Activated CD4-positive, alpha-beta memory T cell treated with anti-CD3 and anti-CD28 coated beads for 36 hours (primary cell): ENCODE measurements at regions not wholly inside any gene's neighbourhood (a gene's known extent, or its start where the extent isn't known, plus 50 kb on each side); places are given as distances from the start of the nearest gene placed in this dataset.
"Not testable (repeated sequence)": the region's sequence is repeated elsewhere in the genome, so short reads cannot be mapped to it uniquely, and the experiment has no call there.

Experiments used
- CTCF ChIA-PET: fragments of 350-600 bp; sonication (Branson Sonifier 250); formaldehyde crosslinking; loops from one replicate; lab custom pipeline; 2021; ENCODE audit warnings: antibody characterized with exemption, inconsistent platforms; lab: Charles Lee
- POLR2A ChIA-PET: fragments of 350-600 bp; sonication (Branson Sonifier 250); formaldehyde crosslinking; loops from one replicate; lab custom pipeline; 2021; ENCODE audit warnings: antibody characterized with exemption; lab: Charles Lee
- DNase-seq: peaks from one replicate; pipeline ENCODE4 v3.0.0-alpha.2; 2020
- H3K27ac Mint-ChIP-seq: one replicate; pipeline ENCODE4 v1.8.0; 2021; ENCODE audit warnings: mixed read lengths
- H3K27me3 Mint-ChIP-seq: one replicate; pipeline ENCODE4 v1.8.0; 2021; ENCODE audit warnings: mixed read lengths
- H3K36me3 Mint-ChIP-seq: one replicate; pipeline ENCODE4 v1.8.0; 2021; ENCODE audit warnings: mixed read lengths
- H3K4me1 Mint-ChIP-seq: one replicate; pipeline ENCODE4 v1.8.0; 2021; ENCODE audit warnings: low read depth, mixed read lengths
- H3K4me3 Mint-ChIP-seq: one replicate; pipeline ENCODE4 v1.8.0; 2021; ENCODE audit warnings: mild to moderate bottlenecking, mixed read lengths
- H3K9me3 Mint-ChIP-seq: one replicate; pipeline ENCODE4 v1.8.0; 2021; ENCODE audit warnings: mixed read lengths
- intact Hi-C: fragments of 100-400 bp; cut with micrococcal nuclease; formaldehyde crosslinking; loops from one replicate; pipeline ENCODE4 v1.15.1; 2023

DNA sequence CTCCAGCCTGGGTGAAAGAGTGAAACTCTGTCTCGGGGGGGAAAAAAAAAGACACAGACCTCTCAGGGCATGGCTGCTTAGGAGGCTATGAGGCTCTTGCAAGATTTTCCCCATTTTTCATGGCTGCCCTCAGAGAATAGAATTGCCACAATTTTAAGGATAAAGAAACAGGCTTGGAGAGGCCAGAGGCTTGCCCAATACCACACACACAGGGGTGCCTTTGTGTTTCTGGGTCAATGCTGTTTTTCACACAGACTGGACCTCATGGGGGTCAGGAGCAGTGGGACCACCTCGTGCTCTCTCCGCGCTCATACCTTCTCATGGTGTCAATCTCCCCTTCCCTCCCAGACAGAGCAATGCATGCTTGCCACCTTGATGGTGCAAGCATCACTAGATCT is 65.4 kb upstream of the ST3GAL5 start:
- intact Hi-C loops = no loop called here
- no peaks in the 10 kb centered on the region for H3K27me3 Mint-ChIP-seq
- ChIA-PET CTCF (no interaction called here), POLR2A (no interaction called here)
- no peaks in the 10 kb centered on the region for H3K9me3 Mint-ChIP-seq
- no peak overlapping the region for H3K27ac Mint-ChIP-seq
- DNase-seq = no peak
- H3K4me3 Mint-ChIP-seq = no peak overlapping the region
- H3K4me1 Mint-ChIP-seq = no peaks in the 10 kb centered on the region
- H3K36me3 Mint-ChIP-seq = no peaks in the 10 kb centered on the region

DNA sequence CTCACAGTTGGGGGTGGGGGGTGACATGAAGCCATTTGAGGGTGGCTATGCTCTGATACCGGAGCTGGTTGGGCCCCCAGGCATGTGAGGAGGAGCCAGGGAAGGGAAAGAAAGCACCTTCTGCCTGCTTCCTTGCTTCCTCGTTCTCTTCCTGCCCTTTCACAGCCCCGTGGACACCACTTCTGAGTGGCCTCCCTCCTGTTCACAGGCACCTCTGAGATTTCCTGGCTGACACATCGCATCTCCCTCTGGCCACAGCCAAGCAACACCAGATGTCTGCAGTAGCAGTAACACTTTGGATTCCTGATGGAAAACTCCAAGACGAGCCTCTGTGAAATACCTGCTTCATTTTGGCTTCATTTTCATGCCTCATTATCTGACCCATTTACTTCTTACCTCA is 64.7 kb upstream of the ST3GAL5 start:
- Mint-ChIP-seq H3K9me3 (no peaks in the 10 kb centered on the region), H3K36me3 (no peaks in the 10 kb centered on the region), H3K27me3 (no peaks in the 10 kb centered on the region), H3K27ac (no peak overlapping the region), H3K4me1 (no peaks in the 10 kb centered on the region), H3K4me3 (no peak overlapping the region)
- DNase-seq = no peak
- POLR2A ChIA-PET = interaction anchor here (1.6 kb wide), 1 partner anchor 10 kb away, joined by 4 read pairs; no protein-coding TSS in a partner anchor
- CTCF ChIA-PET = no interaction called here
- intact Hi-C loops = no loop called here

DNA sequence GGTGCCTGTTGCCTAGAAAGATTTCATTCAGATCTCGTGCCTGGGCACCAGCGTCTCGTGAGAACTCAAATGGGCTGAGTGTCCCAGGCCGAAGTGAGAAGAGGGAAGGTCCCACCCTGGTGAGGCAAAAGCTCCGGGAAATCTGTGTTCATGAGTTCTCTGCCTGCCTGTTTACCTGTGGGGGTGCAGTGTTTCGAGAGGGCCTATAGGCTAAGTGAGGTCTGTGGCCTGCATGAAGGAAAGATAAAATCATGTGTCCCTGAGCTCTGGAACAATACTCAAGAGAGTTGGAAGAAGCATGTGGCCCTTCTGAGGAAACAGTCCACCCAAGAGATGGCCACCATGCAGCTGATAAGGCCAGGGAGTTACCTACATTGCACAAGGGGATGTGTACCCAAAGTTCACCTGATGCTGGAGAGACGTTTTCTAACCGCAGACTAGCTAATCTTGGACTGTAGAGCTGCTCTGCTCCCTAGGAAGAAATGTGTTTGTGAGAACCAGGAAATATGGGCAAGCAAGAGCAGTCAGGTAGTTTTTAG is 63.5 kb upstream of the ST3GAL5 start:
- intact Hi-C loops = no loop called here
- no peak for DNase-seq
- Mint-ChIP-seq H3K4me1 (no peaks in the 10 kb centered on the region), H3K36me3 (peaks cover 5% of the 10 kb centered on the region), H3K27me3 (no peaks in the 10 kb centered on the region), H3K9me3 (peaks cover 7% of the 10 kb centered on the region), H3K4me3 (no peak overlapping the region), H3K27ac (no peak overlapping the region)
- CTCF ChIA-PET = interaction anchor here (2.2 kb wide), 1 partner anchor 125 kb away, joined by 6 read pairs; no protein-coding TSS in a partner anchor
- POLR2A ChIA-PET = interaction anchor here (1.6 kb wide), 1 partner anchor 11 kb away, joined by 4 read pairs; no protein-coding TSS in a partner anchor

DNA sequence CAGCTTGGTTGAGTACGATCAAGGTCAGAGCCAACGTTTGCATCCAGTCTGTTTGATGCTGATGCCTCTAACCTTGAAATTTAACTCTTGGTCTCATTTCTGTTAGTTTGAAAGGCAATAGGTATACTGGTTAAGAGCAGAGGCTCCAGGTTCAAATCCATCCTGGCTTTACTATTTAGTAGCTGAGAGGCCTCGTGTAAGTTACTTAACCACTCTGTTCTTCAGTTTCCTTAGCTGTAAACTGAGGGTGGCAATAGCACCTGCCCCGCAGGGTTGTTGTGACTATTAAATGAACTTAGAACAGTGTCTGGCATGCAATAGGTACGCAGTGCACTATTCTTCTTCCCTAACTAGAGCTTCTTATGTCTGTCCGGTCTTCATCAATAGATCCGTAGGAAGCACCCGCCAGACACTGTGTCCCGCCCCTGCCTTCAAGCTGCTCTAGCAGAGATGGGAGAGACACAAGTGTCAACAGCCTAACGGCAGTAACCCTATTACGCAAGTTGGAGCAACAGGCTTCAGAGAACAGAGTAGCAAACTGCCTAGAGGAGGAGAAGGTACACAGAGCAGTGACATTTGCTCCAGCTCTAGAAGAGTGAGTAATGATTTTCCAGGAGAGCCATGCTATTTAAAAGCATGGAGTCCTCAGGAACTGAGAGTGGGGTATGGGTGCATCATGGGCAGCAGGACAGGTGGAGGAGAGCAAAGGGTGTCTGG is 62.7 kb upstream of the ST3GAL5 start:
- H3K4me1 Mint-ChIP-seq = no peaks in the 10 kb centered on the region
- no peak for DNase-seq
- intact Hi-C loops = no loop called here
- H3K27me3 Mint-ChIP-seq = no peaks in the 10 kb centered on the region
- ChIA-PET CTCF (interaction anchor here (2.2 kb wide), 1 partner anchor 124 kb away, joined by 6 read pairs; no protein-coding TSS in a partner anchor), POLR2A (interaction anchor here (0.6 kb wide), 1 partner anchor 12 kb away, joined by 4 read pairs; no protein-coding TSS in a partner anchor)
- H3K9me3 Mint-ChIP-seq = peaks cover 10% of the 10 kb centered on the region
- H3K36me3 Mint-ChIP-seq = peaks cover 5% of the 10 kb centered on the region
- no peak overlapping the region for H3K4me3 Mint-ChIP-seq
- no peak overlapping the region for H3K27ac Mint-ChIP-seq

DNA sequence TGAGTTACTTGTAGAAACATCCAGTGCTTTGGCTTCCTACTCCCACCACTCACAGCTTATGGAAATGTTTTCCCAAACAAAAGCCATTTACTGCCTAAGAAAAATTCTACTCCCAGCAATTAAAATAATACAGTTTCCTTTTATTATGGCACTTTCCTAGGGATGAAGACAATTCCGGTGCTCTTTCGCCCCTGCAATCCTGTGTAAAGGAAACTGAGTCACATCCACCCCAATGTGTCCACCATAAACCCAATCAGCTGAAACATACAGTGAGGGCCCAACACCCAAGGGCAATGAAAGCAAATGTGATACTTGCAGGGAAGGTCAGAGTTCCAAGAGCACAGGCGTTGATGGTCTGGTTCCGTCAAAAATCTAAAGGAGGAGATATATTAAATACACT is 62.0 kb upstream of the ST3GAL5 start:
- H3K27ac Mint-ChIP-seq = no peak overlapping the region
- intact Hi-C loops = no loop called here
- CTCF ChIA-PET = interaction anchor here (2.2 kb wide), 1 partner anchor 123 kb away, joined by 6 read pairs; no protein-coding TSS in a partner anchor
- POLR2A ChIA-PET = no interaction called here
- no peak for DNase-seq
- H3K36me3 Mint-ChIP-seq = peaks cover 5% of the 10 kb centered on the region
- no peaks in the 10 kb centered on the region for H3K4me1 Mint-ChIP-seq
- H3K27me3 Mint-ChIP-seq = no peaks in the 10 kb centered on the region
- H3K9me3 Mint-ChIP-seq = peaks cover 10% of the 10 kb centered on the region
- no peak overlapping the region for H3K4me3 Mint-ChIP-seq

DNA sequence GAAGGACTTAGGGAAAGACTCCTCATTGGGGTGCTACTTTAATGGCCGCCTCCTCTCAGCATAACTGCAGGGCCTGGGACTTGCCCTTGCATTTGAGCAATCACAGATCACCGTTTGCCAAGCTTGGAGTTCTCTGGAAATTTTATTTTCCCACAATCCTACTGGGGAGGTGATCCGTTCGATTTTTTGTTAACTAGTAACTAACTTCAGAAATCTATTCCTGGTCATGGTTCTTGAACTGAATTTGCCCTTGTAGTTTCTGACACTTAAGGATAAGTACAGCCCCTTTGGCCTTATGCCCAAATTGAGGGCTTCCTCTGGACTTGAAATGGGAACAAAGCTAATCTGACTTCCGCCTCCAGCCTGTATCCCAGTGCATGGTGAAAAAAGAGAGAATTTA is 60.5 kb upstream of the ST3GAL5 start:
- peaks cover 10% of the 10 kb centered on the region for H3K9me3 Mint-ChIP-seq
- no peak overlapping the region for H3K4me3 Mint-ChIP-seq
- H3K4me1 Mint-ChIP-seq = no peaks in the 10 kb centered on the region
- H3K36me3 Mint-ChIP-seq = peaks cover 5% of the 10 kb centered on the region
- ChIA-PET CTCF (interaction anchor here (0.7 kb wide), 1 partner anchor 10 kb away, joined by 3 read pairs; no protein-coding TSS in a partner anchor), POLR2A (no interaction called here)
- intact Hi-C loops = no loop called here
- no peak overlapping the region for H3K27ac Mint-ChIP-seq
- no peak for DNase-seq
- H3K27me3 Mint-ChIP-seq = no peaks in the 10 kb centered on the region

DNA sequence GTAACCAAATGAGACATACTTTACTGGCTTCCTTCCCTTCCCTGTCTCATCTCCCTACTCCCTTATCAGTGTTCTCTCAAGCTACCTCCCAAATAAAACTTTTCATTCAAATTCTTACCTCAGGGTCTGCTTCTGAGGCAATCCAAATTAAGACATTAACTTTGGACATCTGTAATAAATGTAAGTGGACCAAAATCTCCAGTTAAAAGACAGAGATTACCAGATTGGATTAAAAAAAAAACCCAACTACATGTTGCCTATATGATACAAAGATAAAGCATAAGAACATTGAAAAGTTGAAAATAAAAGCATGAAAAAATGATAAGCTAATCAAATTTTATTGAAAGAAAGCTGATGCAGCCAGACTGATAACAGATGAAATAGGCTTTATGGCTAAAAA is 58.8 kb upstream of the ST3GAL5 start:
- no peaks in the 10 kb centered on the region for H3K4me1 Mint-ChIP-seq
- no peak overlapping the region for H3K4me3 Mint-ChIP-seq
- peaks cover 12% of the 10 kb centered on the region for H3K36me3 Mint-ChIP-seq
- peaks cover 22% of the 10 kb centered on the region for H3K9me3 Mint-ChIP-seq
- intact Hi-C loops = no loop called here
- H3K27me3 Mint-ChIP-seq = no peaks in the 10 kb centered on the region
- no peak for DNase-seq
- ChIA-PET POLR2A (no interaction called here), CTCF (no interaction called here)
- H3K27ac Mint-ChIP-seq = no peak overlapping the region

DNA sequence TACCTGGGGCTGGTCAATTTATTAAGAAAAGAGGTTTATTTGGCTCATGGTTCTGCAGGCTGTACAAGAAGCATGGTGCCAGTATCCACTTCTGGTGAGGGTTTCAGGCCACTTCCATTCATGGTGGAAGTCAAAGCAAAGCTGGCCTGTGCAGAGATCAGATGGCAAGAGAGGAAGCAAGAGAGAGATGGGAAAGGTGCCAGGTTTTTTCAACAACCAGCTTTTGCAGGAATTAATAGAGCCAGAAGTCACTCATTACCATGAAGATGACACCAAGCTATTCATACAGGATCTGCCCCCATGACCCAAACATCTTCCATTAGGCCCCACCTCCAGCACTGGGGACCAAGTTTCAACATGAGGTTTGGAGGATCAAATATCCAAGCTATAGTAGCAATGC is 56.8 kb upstream of the ST3GAL5 start:
- Mint-ChIP-seq H3K4me1 (no peaks in the 10 kb centered on the region), H3K36me3 (peaks cover 12% of the 10 kb centered on the region), H3K4me3 (no peak overlapping the region), H3K27ac (no peak overlapping the region), H3K27me3 (no peaks in the 10 kb centered on the region), H3K9me3 (peaks cover 39% of the 10 kb centered on the region)
- CTCF ChIA-PET = interaction anchor here (0.9 kb wide), 1 partner anchor 118 kb away, joined by 3 read pairs; no protein-coding TSS in a partner anchor
- POLR2A ChIA-PET = no interaction called here
- DNase-seq = no peak
- intact Hi-C loops = no loop called here

DNA sequence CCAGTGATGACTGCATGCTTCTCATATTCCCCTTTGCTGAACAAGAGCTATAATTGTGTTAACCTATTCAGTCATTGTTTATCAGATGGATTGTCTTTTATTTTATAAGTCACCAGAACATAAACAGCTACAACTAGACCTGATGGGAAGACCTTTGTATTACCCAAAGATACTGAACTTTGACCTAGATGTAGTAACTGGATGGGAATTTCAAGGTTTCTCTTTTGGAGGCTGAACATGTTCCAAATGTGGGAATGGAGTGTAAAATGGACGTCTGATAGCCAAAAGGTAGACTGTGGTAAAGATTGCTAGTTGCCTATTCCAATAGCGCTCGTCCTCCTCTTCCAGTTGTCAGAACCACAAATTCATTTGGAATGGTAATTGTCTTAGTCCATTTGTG is 56.4 kb upstream of the ST3GAL5 start:
- intact Hi-C loops = no loop called here
- POLR2A ChIA-PET = no interaction called here
- CTCF ChIA-PET = interaction anchor here (0.9 kb wide), 1 partner anchor 117 kb away, joined by 3 read pairs; no protein-coding TSS in a partner anchor
- Mint-ChIP-seq H3K4me3 (no peak overlapping the region), H3K9me3 (peaks cover 39% of the 10 kb centered on the region), H3K36me3 (peaks cover 12% of the 10 kb centered on the region), H3K27me3 (no peaks in the 10 kb centered on the region), H3K4me1 (no peaks in the 10 kb centered on the region), H3K27ac (no peak overlapping the region)
- DNase-seq = no peak

DNA sequence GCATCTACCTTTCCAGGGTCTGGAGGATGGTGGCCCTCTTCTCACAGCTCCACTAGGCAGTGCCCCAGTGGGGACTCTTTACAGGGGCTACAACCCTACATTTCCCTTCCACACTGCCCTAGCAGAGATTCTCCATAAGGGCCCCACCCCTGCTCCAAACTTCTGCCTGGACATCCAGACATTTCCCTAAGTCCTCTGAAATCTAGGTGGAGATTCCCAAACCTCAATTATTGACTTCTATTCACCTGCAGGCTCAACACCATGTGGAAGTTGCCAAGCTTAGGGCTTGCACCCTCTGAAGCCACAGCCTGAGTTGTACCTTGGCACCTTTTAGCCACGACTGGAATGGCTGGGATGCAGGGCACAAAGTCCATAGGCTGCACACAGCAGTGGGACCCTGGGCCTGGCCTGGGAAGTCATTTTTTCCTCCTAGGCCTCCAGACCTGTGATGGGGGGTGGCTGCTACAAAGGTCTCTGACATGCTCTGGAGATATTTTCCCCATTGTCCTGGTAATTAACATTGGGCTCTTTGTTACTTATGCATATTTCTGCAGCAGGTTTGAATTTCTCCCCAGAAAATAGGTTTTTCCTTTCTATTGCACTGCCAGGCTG is 53.7 kb upstream of the ST3GAL5 start:
- POLR2A ChIA-PET = no interaction called here
- no peaks in the 10 kb centered on the region for H3K4me1 Mint-ChIP-seq
- no peak overlapping the region for H3K4me3 Mint-ChIP-seq
- no peak for DNase-seq
- no peak overlapping the region for H3K27ac Mint-ChIP-seq
- intact Hi-C loops = no loop called here
- H3K36me3 Mint-ChIP-seq = peaks cover 7% of the 10 kb centered on the region
- no peaks in the 10 kb centered on the region for H3K27me3 Mint-ChIP-seq
- H3K9me3 Mint-ChIP-seq = peaks cover 34% of the 10 kb centered on the region
- CTCF ChIA-PET = interaction anchor here (1.1 kb wide), 1 partner anchor 85 kb away, joined by 3 read pairs; no protein-coding TSS in a partner anchor

DNA sequence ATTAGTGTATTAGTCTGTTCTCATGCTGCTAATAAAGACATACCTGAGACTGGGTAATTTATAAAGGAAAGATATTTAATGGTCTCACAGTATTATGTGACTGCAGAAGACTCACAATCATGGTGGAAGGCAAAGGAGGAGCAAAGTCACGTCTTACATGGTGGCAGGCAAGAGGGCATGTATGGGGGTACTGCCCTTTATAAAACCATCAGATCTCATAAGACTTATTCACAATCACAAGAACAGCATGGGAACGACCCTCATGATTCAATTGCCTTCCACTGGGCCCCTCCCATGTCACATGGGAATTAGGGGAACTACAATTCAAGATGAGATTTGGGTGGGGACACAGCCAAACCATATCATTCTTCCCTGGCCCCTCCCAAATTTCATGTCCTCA is 52.7 kb upstream of the ST3GAL5 start:
- not testable (repeated sequence) for H3K36me3 Mint-ChIP-seq, H3K4me3 Mint-ChIP-seq

DNA sequence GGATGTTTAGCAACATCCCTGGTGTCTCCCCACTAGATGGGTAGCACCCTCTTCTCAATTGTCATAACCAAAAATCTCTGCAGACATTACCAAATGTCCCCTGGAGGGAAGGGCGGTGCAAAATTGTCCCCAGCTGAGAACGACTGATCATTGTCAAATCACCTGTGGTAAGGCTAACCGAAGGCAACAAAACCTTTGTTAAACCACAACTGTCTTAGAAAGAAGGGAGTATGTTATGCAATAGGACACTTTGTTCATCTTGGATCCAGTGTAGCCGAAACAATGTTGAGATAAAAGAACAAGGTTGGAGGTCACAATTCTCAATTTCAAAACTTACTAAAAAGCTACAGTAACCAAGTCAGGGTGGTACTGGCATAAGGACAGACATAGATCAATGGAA is 50.3 kb upstream of the ST3GAL5 start:
- ChIA-PET POLR2A (interaction anchor here (0.6 kb wide), 1 partner anchor 12 kb away, joined by 4 read pairs; no protein-coding TSS in a partner anchor), CTCF (no interaction called here)
- no peaks in the 10 kb centered on the region for H3K27me3 Mint-ChIP-seq
- peaks cover 7% of the 10 kb centered on the region for H3K36me3 Mint-ChIP-seq
- H3K4me1 Mint-ChIP-seq = peaks cover 3% of the 10 kb centered on the region
- peaks cover 30% of the 10 kb centered on the region for H3K9me3 Mint-ChIP-seq
- intact Hi-C loops = no loop called here
- no peak overlapping the region for H3K27ac Mint-ChIP-seq
- DNase-seq = no peak
- no peak overlapping the region for H3K4me3 Mint-ChIP-seq

More for the DNA sequence above, 52.7 kb upstream of the ST3GAL5 start:
- H3K4me1 Mint-ChIP-seq, H3K27me3 Mint-ChIP-seq, DNase-seq, intact Hi-C loops, POLR2A ChIA-PET, H3K27ac Mint-ChIP-seq: not testable (repeated sequence)
- peaks cover 30% of the 10 kb centered on the region for H3K9me3 Mint-ChIP-seq
- CTCF ChIA-PET = interaction anchor here (1.1 kb wide), 1 partner anchor 86 kb away, joined by 3 read pairs; no protein-coding TSS in a partner anchor
